ENCODE measurements at regions not wholly inside any gene's neighbourhood (a gene's known extent, or its start where the extent isn't known, plus 50 kb on each side); places are given as distances from the start of the nearest gene placed in this dataset.

DNA sequence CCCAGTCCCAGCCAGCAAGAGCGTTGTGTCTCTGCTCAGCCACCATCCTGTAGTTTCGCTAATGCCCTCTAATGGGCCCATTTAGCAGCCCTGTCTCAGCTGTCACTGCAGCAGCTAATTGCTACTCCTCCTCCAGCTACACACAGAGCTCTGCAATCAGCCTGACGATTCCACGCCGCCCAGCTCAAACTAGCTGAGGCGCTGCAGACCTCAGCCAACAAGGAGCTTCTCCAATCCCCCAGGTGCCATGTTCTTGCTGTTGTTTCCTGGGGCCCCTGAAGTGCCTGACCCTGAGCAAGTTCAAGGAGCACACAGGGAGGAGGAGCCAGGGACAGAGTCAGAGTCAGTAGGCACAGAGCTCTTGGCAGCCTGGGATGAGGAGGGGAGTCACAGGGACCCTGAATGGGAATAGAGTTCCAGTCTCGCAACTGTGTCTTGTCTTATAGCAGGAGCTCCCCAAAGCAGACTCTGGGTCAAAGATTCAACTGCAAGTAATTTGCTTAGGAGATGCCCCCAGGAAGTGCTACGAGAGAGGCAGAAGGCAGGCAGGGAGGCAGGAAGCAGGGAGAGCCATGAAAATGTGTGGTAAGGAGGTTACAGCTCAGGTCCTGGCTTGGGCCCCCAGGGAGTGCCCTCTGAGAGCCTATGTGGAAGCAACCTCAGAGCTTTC, 135.8 kb upstream of the UNC5B start:
- H3K4me3 Mint-ChIP-seq = no peak overlapping the region
- no peaks in the 10 kb centered on the region for H3K4me1 Mint-ChIP-seq
- no peaks in the 10 kb centered on the region for H3K9me3 Mint-ChIP-seq
- ChIA-PET CTCF (no interaction called here), POLR2A (interaction anchor here (0.6 kb wide), 1 partner anchor 96 kb away, joined by 4 read pairs; no protein-coding TSS in a partner anchor)
- DNase-seq = peak; percentile 7
- TF ChIP-seq, protein P1, sequence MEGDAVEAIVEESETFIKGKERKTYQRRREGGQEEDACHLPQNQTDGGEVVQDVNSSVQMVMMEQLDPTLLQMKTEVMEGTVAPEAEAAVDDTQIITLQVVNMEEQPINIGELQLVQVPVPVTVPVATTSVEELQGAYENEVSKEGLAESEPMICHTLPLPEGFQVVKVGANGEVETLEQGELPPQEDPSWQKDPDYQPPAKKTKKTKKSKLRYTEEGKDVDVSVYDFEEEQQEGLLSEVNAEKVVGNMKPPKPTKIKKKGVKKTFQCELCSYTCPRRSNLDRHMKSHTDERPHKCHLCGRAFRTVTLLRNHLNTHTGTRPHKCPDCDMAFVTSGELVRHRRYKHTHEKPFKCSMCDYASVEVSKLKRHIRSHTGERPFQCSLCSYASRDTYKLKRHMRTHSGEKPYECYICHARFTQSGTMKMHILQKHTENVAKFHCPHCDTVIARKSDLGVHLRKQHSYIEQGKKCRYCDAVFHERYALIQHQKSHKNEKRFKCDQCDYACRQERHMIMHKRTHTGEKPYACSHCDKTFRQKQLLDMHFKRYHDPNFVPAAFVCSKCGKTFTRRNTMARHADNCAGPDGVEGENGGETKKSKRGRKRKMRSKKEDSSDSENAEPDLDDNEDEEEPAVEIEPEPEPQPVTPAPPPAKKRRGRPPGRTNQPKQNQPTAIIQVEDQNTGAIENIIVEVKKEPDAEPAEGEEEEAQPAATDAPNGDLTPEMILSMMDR (IDR thresholded peaks at IDR 0.05) = no peak
- no peak overlapping the region for H3K27ac Mint-ChIP-seq
- intact Hi-C loops (cut with micrococcal nuclease) = no loop called here
- no peaks in the 10 kb centered on the region for H3K27me3 Mint-ChIP-seq
- no peak for ATAC-seq (ENCODE audit: low read depth)
- H3K36me3 Mint-ChIP-seq (ENCODE audit: low read depth) = no peaks in the 10 kb centered on the region

DNA sequence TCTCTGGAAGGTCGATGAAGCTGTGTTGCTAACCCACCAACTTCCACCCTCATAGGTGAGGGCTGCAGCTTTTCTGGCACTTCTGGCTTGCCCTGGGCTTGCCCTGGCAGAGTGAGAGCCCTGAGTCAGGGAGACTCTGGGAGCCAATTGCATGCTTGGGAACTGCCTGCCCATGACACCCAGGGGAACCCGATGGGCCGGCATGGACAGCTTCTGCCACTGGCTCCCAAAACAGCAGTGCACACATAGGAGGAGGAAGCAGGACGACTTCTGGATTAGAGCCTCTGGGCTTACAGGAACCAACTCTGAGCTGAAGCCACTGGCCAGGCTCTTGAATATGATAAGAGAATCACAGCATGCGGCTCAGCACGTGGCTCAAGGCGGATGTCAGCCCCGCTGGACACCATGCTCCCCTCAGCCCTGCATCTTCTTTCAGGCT, 135.2 kb upstream of the UNC5B start:
- no peak overlapping the region for H3K27ac Mint-ChIP-seq

DNA sequence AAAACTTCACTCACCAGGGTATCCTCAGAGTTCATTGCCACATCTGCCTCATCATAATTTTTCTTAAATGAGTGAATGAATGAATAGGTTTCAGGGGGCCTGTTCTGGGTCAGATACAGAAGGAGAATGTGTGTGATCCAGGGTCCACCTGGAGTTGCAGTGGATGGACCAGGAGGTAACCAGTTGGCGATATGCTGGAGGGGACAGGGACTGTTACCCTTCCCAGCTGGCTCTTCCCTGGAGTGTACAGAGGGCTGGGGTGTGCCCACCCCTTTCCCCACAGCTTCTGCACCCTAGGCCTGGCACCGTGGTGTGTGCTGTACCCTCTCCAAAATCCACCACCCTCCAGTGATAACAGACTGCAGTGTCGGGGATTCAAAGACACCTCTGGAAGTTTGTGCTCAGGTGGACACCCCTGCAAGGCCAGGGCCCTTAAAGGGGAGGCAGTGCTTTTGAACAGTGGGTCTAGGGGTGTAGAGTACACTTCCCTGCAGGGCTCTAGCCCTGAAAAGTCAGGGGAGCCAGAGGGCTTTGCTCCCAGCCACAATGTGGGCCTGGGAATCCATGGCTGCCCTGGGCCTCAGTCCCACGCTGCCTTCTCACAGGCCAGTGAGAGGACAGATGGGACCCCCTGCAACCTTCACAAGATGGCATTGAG, 134.4 kb upstream of the UNC5B start:
- CTCF ChIA-PET = no interaction called here
- Mint-ChIP-seq H3K4me1 (no peaks in the 10 kb centered on the region), H3K36me3 (ENCODE audit: low read depth) (no peaks in the 10 kb centered on the region), H3K4me3 (no peak overlapping the region), H3K9me3 (no peaks in the 10 kb centered on the region), H3K27ac (no peak overlapping the region), H3K27me3 (no peaks in the 10 kb centered on the region)
- DNase-seq (peak; percentile 6), ATAC-seq (ENCODE audit: low read depth) (no peak)
- TF ChIP-seq, protein P1 (IDR thresholded peaks at IDR 0.05) = no peak
- intact Hi-C loops (cut with micrococcal nuclease) = no loop called here
- POLR2A ChIA-PET = no interaction called here

More for the DNA sequence above, 135.2 kb upstream of the UNC5B start:
- intact Hi-C loops (cut with micrococcal nuclease) = no loop called here
- Mint-ChIP-seq H3K36me3 (ENCODE audit: low read depth) (no peaks in the 10 kb centered on the region), H3K4me3 (no peak overlapping the region), H3K9me3 (no peaks in the 10 kb centered on the region), H3K4me1 (no peaks in the 10 kb centered on the region), H3K27me3 (no peaks in the 10 kb centered on the region)
- ATAC-seq (ENCODE audit: low read depth) (no peak), DNase-seq (peak; percentile 4)
- ChIA-PET POLR2A (interaction anchor here (0.6 kb wide), 1 partner anchor 97 kb away, joined by 4 read pairs; no protein-coding TSS in a partner anchor), CTCF (no interaction called here)
- TF ChIP-seq, protein P1 (IDR thresholded peaks at IDR 0.05) = no peak

DNA sequence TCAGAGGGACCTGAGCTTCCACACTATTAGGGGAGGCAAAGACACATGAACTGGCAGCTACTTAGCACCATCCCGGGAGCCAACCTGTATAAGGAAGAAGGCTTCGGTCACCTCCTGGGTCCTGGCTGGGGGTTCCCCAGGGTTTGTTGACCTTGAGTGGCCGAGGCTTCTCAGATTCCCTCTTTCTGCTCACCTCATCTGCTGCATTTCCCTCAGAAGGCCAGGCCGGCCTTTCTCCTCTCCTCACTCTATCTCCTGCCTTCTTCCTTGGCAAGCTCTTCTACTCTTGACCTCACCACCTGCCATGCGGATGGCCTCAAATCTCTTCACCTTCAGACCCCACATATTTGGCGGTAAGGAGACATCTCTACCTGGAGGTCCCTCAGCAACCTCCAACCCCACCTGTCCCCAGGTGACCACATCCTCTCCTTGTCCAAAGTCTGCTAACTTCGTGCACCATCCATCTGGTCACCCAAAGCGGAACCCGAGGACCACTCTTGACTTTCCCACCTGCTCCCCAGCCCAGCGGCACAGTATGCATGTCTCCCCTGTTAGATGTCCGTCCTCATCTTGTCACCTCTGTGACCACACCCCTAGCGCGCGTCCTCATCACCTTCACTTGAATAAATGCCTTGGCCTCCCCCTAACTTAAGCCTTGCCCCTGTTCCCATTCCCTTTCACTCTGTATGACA, 133.8 kb upstream of the UNC5B start:
- intact Hi-C loops (cut with micrococcal nuclease) = no loop called here

More for the DNA sequence above, 133.8 kb upstream of the UNC5B start:
- ChIA-PET POLR2A (no interaction called here), CTCF (no interaction called here)
- Mint-ChIP-seq H3K27ac (no peak overlapping the region), H3K4me1 (no peaks in the 10 kb centered on the region), H3K36me3 (ENCODE audit: low read depth) (no peaks in the 10 kb centered on the region), H3K27me3 (no peaks in the 10 kb centered on the region), H3K4me3 (no peak overlapping the region), H3K9me3 (no peaks in the 10 kb centered on the region)
- TF ChIP-seq, protein P1 (IDR thresholded peaks at IDR 0.05) = no peak
- ATAC-seq (ENCODE audit: low read depth) = no peak
- no peak for DNase-seq
